ENCODE measurements at regions not wholly inside any gene's neighbourhood (a gene's known extent, or its start where the extent isn't known, plus 50 kb on each side); places are given as distances from the start of the nearest gene placed in this dataset.
"Not testable (repeated sequence)": the region's sequence is repeated elsewhere in the genome, so short reads cannot be mapped to it uniquely, and the experiment has no call there.

- intact Hi-C loops (cut with DNase I), result no loop called here
- ATAC-seq (ENCODE audit: poor library complexity) (no peak), DNase-seq (no peak)
Observed at GRCh38 chr5:155529362-155529761, 515.8 kb downstream of the KIF4B start.

GRCh38 chr5:155530046-155530445, 516.5 kb downstream of the KIF4B start:
- ATAC-seq (ENCODE audit: poor library complexity) (no peak), DNase-seq (no peak)
- intact Hi-C loops (cut with DNase I), result no loop called here

GRCh38 chr5:155532621-155533311, 519.2 kb downstream of the KIF4B start:
- DNase-seq (no peak), ATAC-seq (ENCODE audit: poor library complexity) (no peak)
- intact Hi-C loops (cut with DNase I), result no loop called here

- intact Hi-C loops (cut with DNase I), result no loop called here
- no peak for ATAC-seq (ENCODE audit: poor library complexity)
Observed at GRCh38 chr5:155540000-155540595, 526.5 kb downstream of the KIF4B start.

GRCh38 chr5:155546075-155546474, 532.5 kb downstream of the KIF4B start:
- ATAC-seq (ENCODE audit: poor library complexity) (no peak), DNase-seq (no peak)
- intact Hi-C loops (cut with DNase I), result no loop called here

More at GRCh38 chr5:155540000-155540595, 526.5 kb downstream of the KIF4B start:
- no peak for DNase-seq

- no peak for ATAC-seq (ENCODE audit: poor library complexity)
Observed at GRCh38 chr5:155554500-155554899, 540.9 kb downstream of the KIF4B start.

GRCh38 chr5:155556222-155556621, 542.7 kb downstream of the KIF4B start:
- DNase-seq (no peak), ATAC-seq (ENCODE audit: poor library complexity) (no peak)
- intact Hi-C loops (cut with DNase I), result no loop called here

More at GRCh38 chr5:155554500-155554899, 540.9 kb downstream of the KIF4B start:
- DNase-seq, result no peak
- intact Hi-C loops (cut with DNase I), result no loop called here

GRCh38 chr5:155556700-155557099, 543.1 kb downstream of the KIF4B start:
- no peak for DNase-seq
- intact Hi-C loops (cut with DNase I), result no loop called here

GRCh38 chr5:155562158-155562557, 548.6 kb downstream of the KIF4B start:
- ATAC-seq (ENCODE audit: poor library complexity) (no peak), DNase-seq (no peak)
- intact Hi-C loops (cut with DNase I), result no loop called here

More at GRCh38 chr5:155556700-155557099, 543.1 kb downstream of the KIF4B start:
- no peak for ATAC-seq (ENCODE audit: poor library complexity)

- ATAC-seq (ENCODE audit: poor library complexity) (no peak), DNase-seq (no peak)
- intact Hi-C loops (cut with DNase I), result no loop called here
Observed at GRCh38 chr5:155564541-155564940, 551.0 kb downstream of the KIF4B start.

GRCh38 chr5:155575861-155576260, 562.3 kb downstream of the KIF4B start:
- ATAC-seq (ENCODE audit: poor library complexity) (no peak), DNase-seq (no peak)
- intact Hi-C loops (cut with DNase I), result no loop called here

GRCh38 chr5:155586808-155587207, 573.3 kb downstream of the KIF4B start:
- intact Hi-C loops (cut with DNase I); DNase-seq; ATAC-seq (ENCODE audit: poor library complexity): not testable (repeated sequence)

GRCh38 chr5:155587458-155587857, 573.9 kb downstream of the KIF4B start:
- no peak for ATAC-seq (ENCODE audit: poor library complexity)
- DNase-seq, result no peak
- intact Hi-C loops (cut with DNase I), result no loop called here

GRCh38 chr5:155591273-155591672, 577.7 kb downstream of the KIF4B start:
- no peak for ATAC-seq (ENCODE audit: poor library complexity)
- DNase-seq, result no peak
- intact Hi-C loops (cut with DNase I), result no loop called here

- DNase-seq (no peak), ATAC-seq (ENCODE audit: poor library complexity) (no peak)
- intact Hi-C loops (cut with DNase I), result no loop called here
Observed at GRCh38 chr5:155594270-155594669, 580.7 kb downstream of the KIF4B start.

- intact Hi-C loops (cut with DNase I), result no loop called here
- ATAC-seq (ENCODE audit: poor library complexity) (no peak), DNase-seq (no peak)
Observed at GRCh38 chr5:155595791-155596190, 582.2 kb downstream of the KIF4B start.

- DNase-seq, result no peak
- intact Hi-C loops (cut with DNase I), result no loop called here
- ATAC-seq (ENCODE audit: poor library complexity), result no peak
Observed at GRCh38 chr5:155598552-155598951, 585.0 kb downstream of the KIF4B start.

GRCh38 chr5:155605920-155606319, 592.4 kb downstream of the KIF4B start:
- no peak for ATAC-seq (ENCODE audit: poor library complexity)
- intact Hi-C loops (cut with DNase I), result no loop called here
- DNase-seq, result no peak

GRCh38 chr5:155616779-155617392, 603.3 kb downstream of the KIF4B start:
- intact Hi-C loops (cut with DNase I), result no loop called here
- peak; percentile 68 for ATAC-seq (ENCODE audit: poor library complexity)
- DNase-seq, result peak; percentile 37

- intact Hi-C loops (cut with DNase I), result no loop called here
- DNase-seq (no peak), ATAC-seq (ENCODE audit: poor library complexity) (no peak)
Observed at GRCh38 chr5:155619688-155620087, 606.1 kb downstream of the KIF4B start.
